Adrenal gland (tissue), 5 donors: ENCODE measurements at regions not wholly inside any gene's neighbourhood (a gene's known extent, or its start where the extent isn't known, plus 50 kb on each side); places are given as distances from the start of the nearest gene placed in this dataset.

Source experiments
- CTCF ChIP-seq, 6 experiments: fragments of 450-650 bp in 4 of 6; fragments of 200-600 bp in 2 of 6; sonication (generic) in 1 of 6; IDR thresholded peaks; 1 replicate in 5 of 6; 2 replicates in 1 of 6; pipeline versions ENCODE4 v1.5.1 to v1.8.0; 2016 to 2021; ENCODE audit warnings: antibody characterized with exemption in 6 of 6, mild to moderate bottlenecking in 2 of 6, moderate library complexity in 1 of 6
- POLR2A ChIP-seq, 2 donors: fragments of 450-650 bp; IDR thresholded peaks; one replicate each; pipeline ENCODE4 v1.6.1; 2017; ENCODE audit warnings: antibody characterized with exemption in 2 of 2, mild to moderate bottlenecking in 2 of 2, moderate library complexity in 1 of 2
- donor health status: DM: no; HTN: no; CAD: no.

DNA sequence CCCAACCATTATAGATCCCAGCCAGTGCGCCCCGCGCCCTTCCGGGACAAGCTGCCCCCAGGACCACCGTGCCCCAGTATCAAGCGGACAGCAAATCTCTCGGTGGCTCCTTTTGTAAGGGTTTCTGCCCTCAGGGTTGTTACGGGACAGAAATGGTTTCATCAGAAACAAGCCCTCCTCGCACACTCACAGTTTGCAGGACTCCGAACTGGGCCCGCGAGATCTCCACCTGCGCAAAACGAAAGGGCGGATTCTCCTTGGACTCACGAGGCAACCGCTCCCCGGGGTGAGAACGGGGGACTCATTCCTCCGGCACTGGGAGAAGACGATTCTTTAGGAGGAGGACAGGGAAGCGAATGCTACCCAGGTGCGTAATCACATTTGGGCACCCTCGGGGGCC, 51.1 kb upstream of the H6PD start:
- no peak for TF ChIP-seq POLR2A (IDR thresholded peaks at IDR 0.05)
- no peak for TF ChIP-seq CTCF (IDR thresholded peaks at IDR 0.05)
